HEK293 (cell line): ENCODE measurements at regions not wholly inside any gene's neighbourhood (a gene's known extent, or its start where the extent isn't known, plus 50 kb on each side); places are given as distances from the start of the nearest gene placed in this dataset.

Experiments
- BCL11A ChIP-seq: fragments of 450-650 bp; formaldehyde crosslinking; IDR thresholded peaks from 2 replicates; pipeline ENCODE4 v1.5.1; 2016; ENCODE audit warnings: low read depth, missing biosample characterization, missing genetic modification characterization
- TCF7L2 ChIP-seq: IDR thresholded peaks from 2 replicates; pipeline ENCODE4 v1.6.1; 2011; ENCODE audit warnings: low read depth, mild to moderate bottlenecking, inconsistent platforms, low read length, moderate library complexity, borderline replicate concordance
- TF ChIP-seq, protein P1 (sequence below): sonication (generic); formaldehyde crosslinking; IDR thresholded peaks from 2 replicates; pipeline ENCODE4 v1.8.1; 2022; ENCODE audit warnings: mild to moderate bottlenecking, moderate library complexity, missing genetic modification reagents
- TF ChIP-seq, protein P2 (sequence below): fragments of 450-650 bp; formaldehyde crosslinking; IDR thresholded peaks from 2 replicates; pipeline ENCODE4 v1.5.1; 2016; ENCODE audit warnings: missing biosample characterization, missing genetic modification characterization
- TF ChIP-seq, protein P3 (sequence below): fragments of 450-650 bp; formaldehyde crosslinking; IDR thresholded peaks from 2 replicates; pipeline ENCODE4 v1.5.1; 2017; ENCODE audit warnings: missing biosample characterization, missing genetic modification characterization
- TF ChIP-seq, protein P4 (sequence below): fragments of 450-650 bp; formaldehyde crosslinking; IDR thresholded peaks from 2 replicates; pipeline ENCODE4 v1.5.1; 2016; ENCODE audit warnings: missing biosample characterization, missing genetic modification characterization, low read depth

DNA sequence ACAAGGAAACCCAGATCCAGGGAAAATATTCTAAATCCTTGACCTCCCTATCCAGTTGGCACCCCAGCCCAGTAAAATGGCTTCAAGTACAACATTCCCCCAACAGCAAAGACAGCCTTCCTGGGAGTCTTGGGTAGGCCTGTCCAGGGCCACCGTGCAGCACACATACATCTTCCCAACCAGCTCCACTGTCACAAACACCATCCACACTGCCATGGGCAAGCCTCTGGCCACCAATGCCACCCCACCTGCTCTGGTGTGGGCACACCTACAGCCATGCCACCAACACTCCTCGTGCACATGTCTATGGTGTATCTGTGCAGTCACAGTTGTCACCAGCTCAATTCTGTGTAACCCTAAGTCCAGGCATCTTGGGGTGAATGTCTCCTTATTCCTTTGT, 193.2 kb downstream of the DAD1 start:
- TF ChIP-seq, protein P1, sequence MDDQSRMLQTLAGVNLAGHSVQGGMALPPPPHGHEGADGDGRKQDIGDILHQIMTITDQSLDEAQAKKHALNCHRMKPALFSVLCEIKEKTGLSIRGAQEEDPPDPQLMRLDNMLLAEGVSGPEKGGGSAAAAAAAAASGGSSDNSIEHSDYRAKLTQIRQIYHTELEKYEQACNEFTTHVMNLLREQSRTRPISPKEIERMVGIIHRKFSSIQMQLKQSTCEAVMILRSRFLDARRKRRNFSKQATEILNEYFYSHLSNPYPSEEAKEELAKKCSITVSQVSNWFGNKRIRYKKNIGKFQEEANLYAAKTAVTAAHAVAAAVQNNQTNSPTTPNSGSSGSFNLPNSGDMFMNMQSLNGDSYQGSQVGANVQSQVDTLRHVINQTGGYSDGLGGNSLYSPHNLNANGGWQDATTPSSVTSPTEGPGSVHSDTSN (CRISPR knock-in tag), result no peak
- TF ChIP-seq, protein P2, sequence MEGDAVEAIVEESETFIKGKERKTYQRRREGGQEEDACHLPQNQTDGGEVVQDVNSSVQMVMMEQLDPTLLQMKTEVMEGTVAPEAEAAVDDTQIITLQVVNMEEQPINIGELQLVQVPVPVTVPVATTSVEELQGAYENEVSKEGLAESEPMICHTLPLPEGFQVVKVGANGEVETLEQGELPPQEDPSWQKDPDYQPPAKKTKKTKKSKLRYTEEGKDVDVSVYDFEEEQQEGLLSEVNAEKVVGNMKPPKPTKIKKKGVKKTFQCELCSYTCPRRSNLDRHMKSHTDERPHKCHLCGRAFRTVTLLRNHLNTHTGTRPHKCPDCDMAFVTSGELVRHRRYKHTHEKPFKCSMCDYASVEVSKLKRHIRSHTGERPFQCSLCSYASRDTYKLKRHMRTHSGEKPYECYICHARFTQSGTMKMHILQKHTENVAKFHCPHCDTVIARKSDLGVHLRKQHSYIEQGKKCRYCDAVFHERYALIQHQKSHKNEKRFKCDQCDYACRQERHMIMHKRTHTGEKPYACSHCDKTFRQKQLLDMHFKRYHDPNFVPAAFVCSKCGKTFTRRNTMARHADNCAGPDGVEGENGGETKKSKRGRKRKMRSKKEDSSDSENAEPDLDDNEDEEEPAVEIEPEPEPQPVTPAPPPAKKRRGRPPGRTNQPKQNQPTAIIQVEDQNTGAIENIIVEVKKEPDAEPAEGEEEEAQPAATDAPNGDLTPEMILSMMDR (tag by site-specific recombination), result no peak
- TF ChIP-seq, protein P3, sequence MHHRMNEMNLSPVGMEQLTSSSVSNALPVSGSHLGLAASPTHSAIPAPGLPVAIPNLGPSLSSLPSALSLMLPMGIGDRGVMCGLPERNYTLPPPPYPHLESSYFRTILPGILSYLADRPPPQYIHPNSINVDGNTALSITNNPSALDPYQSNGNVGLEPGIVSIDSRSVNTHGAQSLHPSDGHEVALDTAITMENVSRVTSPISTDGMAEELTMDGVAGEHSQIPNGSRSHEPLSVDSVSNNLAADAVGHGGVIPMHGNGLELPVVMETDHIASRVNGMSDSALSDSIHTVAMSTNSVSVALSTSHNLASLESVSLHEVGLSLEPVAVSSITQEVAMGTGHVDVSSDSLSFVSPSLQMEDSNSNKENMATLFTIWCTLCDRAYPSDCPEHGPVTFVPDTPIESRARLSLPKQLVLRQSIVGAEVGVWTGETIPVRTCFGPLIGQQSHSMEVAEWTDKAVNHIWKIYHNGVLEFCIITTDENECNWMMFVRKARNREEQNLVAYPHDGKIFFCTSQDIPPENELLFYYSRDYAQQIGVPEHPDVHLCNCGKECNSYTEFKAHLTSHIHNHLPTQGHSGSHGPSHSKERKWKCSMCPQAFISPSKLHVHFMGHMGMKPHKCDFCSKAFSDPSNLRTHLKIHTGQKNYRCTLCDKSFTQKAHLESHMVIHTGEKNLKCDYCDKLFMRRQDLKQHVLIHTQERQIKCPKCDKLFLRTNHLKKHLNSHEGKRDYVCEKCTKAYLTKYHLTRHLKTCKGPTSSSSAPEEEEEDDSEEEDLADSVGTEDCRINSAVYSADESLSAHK, result no peak
- no peak for TF ChIP-seq TCF7L2
- no peak for TF ChIP-seq BCL11A (tag by site-specific recombination)
- TF ChIP-seq, protein P4, sequence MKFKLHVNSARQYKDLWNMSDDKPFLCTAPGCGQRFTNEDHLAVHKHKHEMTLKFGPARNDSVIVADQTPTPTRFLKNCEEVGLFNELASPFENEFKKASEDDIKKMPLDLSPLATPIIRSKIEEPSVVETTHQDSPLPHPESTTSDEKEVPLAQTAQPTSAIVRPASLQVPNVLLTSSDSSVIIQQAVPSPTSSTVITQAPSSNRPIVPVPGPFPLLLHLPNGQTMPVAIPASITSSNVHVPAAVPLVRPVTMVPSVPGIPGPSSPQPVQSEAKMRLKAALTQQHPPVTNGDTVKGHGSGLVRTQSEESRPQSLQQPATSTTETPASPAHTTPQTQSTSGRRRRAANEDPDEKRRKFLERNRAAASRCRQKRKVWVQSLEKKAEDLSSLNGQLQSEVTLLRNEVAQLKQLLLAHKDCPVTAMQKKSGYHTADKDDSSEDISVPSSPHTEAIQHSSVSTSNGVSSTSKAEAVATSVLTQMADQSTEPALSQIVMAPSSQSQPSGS, result no peak
